Activated naive CD4-positive, alpha-beta T cell treated with anti-CD3 and anti-CD28 coated beads, Interleukin-2, amount 10 ng/mL, durations not matched to agents 7 days and 5 days (primary cell): ENCODE measurements at regions not wholly inside any gene's neighbourhood (a gene's known extent, or its start where the extent isn't known, plus 50 kb on each side); places are given as distances from the start of the nearest gene placed in this dataset.

ENCODE experiments used
- CTCF ChIA-PET: fragments of 350-600 bp; sonication (Branson Sonifier 250); formaldehyde crosslinking; loops from one replicate; lab custom pipeline; 2021; ENCODE audit warnings: antibody characterized with exemption; lab: Charles Lee
- DNase-seq: peaks from one replicate; pipeline ENCODE4 v3.0.0-alpha.2; 2020
- H3K27ac Mint-ChIP-seq: one replicate; pipeline ENCODE4 v1.8.0; 2021; ENCODE audit warnings: mild to moderate bottlenecking, moderate library complexity, mixed read lengths
- H3K27me3 Mint-ChIP-seq: one replicate; pipeline ENCODE4 v1.8.0; 2021; ENCODE audit warnings: mild to moderate bottlenecking, mixed read lengths
- H3K36me3 Mint-ChIP-seq: one replicate; pipeline ENCODE4 v1.8.0; 2021; ENCODE audit warnings: mixed read lengths
- H3K4me1 Mint-ChIP-seq: one replicate; pipeline ENCODE4 v1.8.0; 2021; ENCODE audit warnings: mixed read lengths
- H3K4me3 Mint-ChIP-seq: one replicate; pipeline ENCODE4 v1.8.0; 2021; ENCODE audit warnings: mild to moderate bottlenecking, moderate library complexity, mixed read lengths
- H3K9me3 Mint-ChIP-seq: one replicate; pipeline ENCODE4 v1.8.0; 2021; ENCODE audit warnings: mixed read lengths

- no peak for DNase-seq
- Mint-ChIP-seq H3K4me1 (no peaks in the 10 kb centered on the region), H3K4me3 (no peak overlapping the region), H3K9me3 (peaks cover 7% of the 10 kb centered on the region), H3K27me3 (no peaks in the 10 kb centered on the region), H3K36me3 (no peaks in the 10 kb centered on the region), H3K27ac (no peak overlapping the region)
- CTCF ChIA-PET, result no interaction called here
Observed at GRCh38 chr1:221947731-221948130, 205.8 kb upstream of the DUSP10 start.

GRCh38 chr1:221946768-221947167 lies 204.9 kb upstream of the DUSP10 start:
- CTCF ChIA-PET, result no interaction called here
- Mint-ChIP-seq H3K4me1 (no peaks in the 10 kb centered on the region), H3K9me3 (peaks cover 7% of the 10 kb centered on the region), H3K27ac (no peak overlapping the region), H3K36me3 (no peaks in the 10 kb centered on the region), H3K4me3 (no peak overlapping the region), H3K27me3 (no peaks in the 10 kb centered on the region)
- DNase-seq, result no peak

- Mint-ChIP-seq H3K4me1 (no peaks in the 10 kb centered on the region), H3K36me3 (no peaks in the 10 kb centered on the region), H3K9me3 (peaks cover 7% of the 10 kb centered on the region), H3K27ac (no peak overlapping the region), H3K4me3 (no peak overlapping the region), H3K27me3 (no peaks in the 10 kb centered on the region)
- DNase-seq, result no peak
- CTCF ChIA-PET, result no interaction called here
Observed at GRCh38 chr1:221945669-221946068, 203.8 kb upstream of the DUSP10 start.

- no peak for DNase-seq
- peak overlapping the region; percentile 25 for H3K27ac Mint-ChIP-seq
- H3K27me3 Mint-ChIP-seq, result peaks cover 2% of the 10 kb centered on the region
- H3K4me3 Mint-ChIP-seq, result no peak overlapping the region
- H3K9me3 Mint-ChIP-seq, result peaks cover 7% of the 10 kb centered on the region
- no peaks in the 10 kb centered on the region for H3K4me1 Mint-ChIP-seq
- H3K36me3 Mint-ChIP-seq, result no peaks in the 10 kb centered on the region
- CTCF ChIA-PET, result no interaction called here
Observed at GRCh38 chr1:221944247-221944870, 202.5 kb upstream of the DUSP10 start.

GRCh38 chr1:221940631-221941030 lies 198.7 kb upstream of the DUSP10 start:
- Mint-ChIP-seq H3K4me3 (no peak overlapping the region), H3K36me3 (no peaks in the 10 kb centered on the region), H3K27me3 (peaks cover 6% of the 10 kb centered on the region), H3K27ac (no peak overlapping the region), H3K9me3 (peaks cover 4% of the 10 kb centered on the region), H3K4me1 (no peaks in the 10 kb centered on the region)
- CTCF ChIA-PET, result interaction anchor here (0.6 kb wide), 1 partner anchor 22 kb away, joined by 4 read pairs; no protein-coding TSS in a partner anchor
- DNase-seq, result no peak

GRCh38 chr1:221939607-221940006 lies 197.7 kb upstream of the DUSP10 start:
- CTCF ChIA-PET, result interaction anchor here (0.7 kb wide), 1 partner anchor 228 kb away, joined by 3 read pairs; no protein-coding TSS in a partner anchor
- Mint-ChIP-seq H3K27me3 (peaks cover 6% of the 10 kb centered on the region), H3K36me3 (no peaks in the 10 kb centered on the region), H3K9me3 (peaks cover 4% of the 10 kb centered on the region), H3K27ac (no peak overlapping the region), H3K4me3 (no peak overlapping the region), H3K4me1 (no peaks in the 10 kb centered on the region)
- no peak for DNase-seq

- Mint-ChIP-seq H3K27me3 (peaks cover 6% of the 10 kb centered on the region), H3K4me1 (no peaks in the 10 kb centered on the region), H3K4me3 (no peak overlapping the region), H3K27ac (no peak overlapping the region), H3K9me3 (no peaks in the 10 kb centered on the region), H3K36me3 (no peaks in the 10 kb centered on the region)
- no peak for DNase-seq
- CTCF ChIA-PET, result interaction anchor here (1.5 kb wide), 1 partner anchor 13 kb away, joined by 3 read pairs; no protein-coding TSS in a partner anchor
Observed at GRCh38 chr1:221937155-221937953, 195.5 kb upstream of the DUSP10 start.

GRCh38 chr1:221933814-221934213 lies 191.9 kb upstream of the DUSP10 start:
- CTCF ChIA-PET, result no interaction called here
- DNase-seq, result no peak
- peaks cover 6% of the 10 kb centered on the region for H3K27me3 Mint-ChIP-seq
- no peak overlapping the region for H3K4me3 Mint-ChIP-seq
- H3K27ac Mint-ChIP-seq, result no peak overlapping the region
- H3K4me1 Mint-ChIP-seq, result no peaks in the 10 kb centered on the region
- no peaks in the 10 kb centered on the region for H3K9me3 Mint-ChIP-seq
- no peaks in the 10 kb centered on the region for H3K36me3 Mint-ChIP-seq

- Mint-ChIP-seq H3K9me3 (peaks cover 2% of the 10 kb centered on the region), H3K27me3 (peaks cover 14% of the 10 kb centered on the region), H3K36me3 (no peaks in the 10 kb centered on the region), H3K27ac (no peak overlapping the region), H3K4me1 (no peaks in the 10 kb centered on the region), H3K4me3 (no peak overlapping the region)
- DNase-seq, result no peak
- CTCF ChIA-PET, result interaction anchor here (0.9 kb wide), 1 partner anchor 528 kb away, joined by 3 read pairs; no protein-coding TSS in a partner anchor
Observed at GRCh38 chr1:221926441-221926840, 184.6 kb upstream of the DUSP10 start.

GRCh38 chr1:221925947-221926346 lies 184.1 kb upstream of the DUSP10 start:
- Mint-ChIP-seq H3K4me3 (no peak overlapping the region), H3K4me1 (no peaks in the 10 kb centered on the region), H3K9me3 (peaks cover 2% of the 10 kb centered on the region), H3K36me3 (no peaks in the 10 kb centered on the region), H3K27ac (no peak overlapping the region), H3K27me3 (peaks cover 14% of the 10 kb centered on the region)
- no peak for DNase-seq
- CTCF ChIA-PET, result interaction anchor here (0.7 to 0.9 kb wide), 2 partner anchors 17 to 529 kb away, joined by 3 read pairs; no protein-coding TSS in a partner anchor

GRCh38 chr1:221923929-221924598 lies 182.2 kb upstream of the DUSP10 start:
- H3K4me3 Mint-ChIP-seq, result no peak overlapping the region
- H3K27ac Mint-ChIP-seq, result no peak overlapping the region
- CTCF ChIA-PET, result no interaction called here

GRCh38 chr1:221921936-221922335 lies 180.0 kb upstream of the DUSP10 start:
- Mint-ChIP-seq H3K27ac (no peak overlapping the region), H3K27me3 (no peaks in the 10 kb centered on the region), H3K4me3 (no peak overlapping the region), H3K4me1 (no peaks in the 10 kb centered on the region), H3K36me3 (no peaks in the 10 kb centered on the region), H3K9me3 (peaks cover 2% of the 10 kb centered on the region)
- DNase-seq, result no peak
- CTCF ChIA-PET, result interaction anchor here (0.7 kb wide), 1 partner anchor 21 kb away, joined by 4 read pairs; no protein-coding TSS in a partner anchor

More at GRCh38 chr1:221923929-221924598, 182.2 kb upstream of the DUSP10 start:
- peaks cover 2% of the 10 kb centered on the region for H3K9me3 Mint-ChIP-seq
- no peaks in the 10 kb centered on the region for H3K36me3 Mint-ChIP-seq
- no peak for DNase-seq
- peaks cover 11% of the 10 kb centered on the region for H3K27me3 Mint-ChIP-seq
- no peaks in the 10 kb centered on the region for H3K4me1 Mint-ChIP-seq

- CTCF ChIA-PET, result interaction anchor here (0.9 kb wide), 1 partner anchor 55 kb away, joined by 3 read pairs; no protein-coding TSS in a partner anchor
- Mint-ChIP-seq H3K27ac (no peak overlapping the region), H3K4me3 (no peak overlapping the region), H3K36me3 (no peaks in the 10 kb centered on the region), H3K27me3 (no peaks in the 10 kb centered on the region), H3K9me3 (no peaks in the 10 kb centered on the region), H3K4me1 (no peaks in the 10 kb centered on the region)
- no peak for DNase-seq
Observed at GRCh38 chr1:221919743-221920142, 177.9 kb upstream of the DUSP10 start.

GRCh38 chr1:221919341-221919740 lies 177.5 kb upstream of the DUSP10 start:
- Mint-ChIP-seq H3K27me3 (no peaks in the 10 kb centered on the region), H3K4me1 (no peaks in the 10 kb centered on the region), H3K27ac (no peak overlapping the region), H3K9me3 (no peaks in the 10 kb centered on the region), H3K4me3 (no peak overlapping the region), H3K36me3 (no peaks in the 10 kb centered on the region)
- CTCF ChIA-PET, result interaction anchor here (0.9 kb wide), 1 partner anchor 55 kb away, joined by 3 read pairs; no protein-coding TSS in a partner anchor
- DNase-seq, result no peak
